ENCODE measurements at regions not wholly inside any gene's neighbourhood (a gene's known extent, or its start where the extent isn't known, plus 50 kb on each side); places are given as distances from the start of the nearest gene placed in this dataset.

DNA sequence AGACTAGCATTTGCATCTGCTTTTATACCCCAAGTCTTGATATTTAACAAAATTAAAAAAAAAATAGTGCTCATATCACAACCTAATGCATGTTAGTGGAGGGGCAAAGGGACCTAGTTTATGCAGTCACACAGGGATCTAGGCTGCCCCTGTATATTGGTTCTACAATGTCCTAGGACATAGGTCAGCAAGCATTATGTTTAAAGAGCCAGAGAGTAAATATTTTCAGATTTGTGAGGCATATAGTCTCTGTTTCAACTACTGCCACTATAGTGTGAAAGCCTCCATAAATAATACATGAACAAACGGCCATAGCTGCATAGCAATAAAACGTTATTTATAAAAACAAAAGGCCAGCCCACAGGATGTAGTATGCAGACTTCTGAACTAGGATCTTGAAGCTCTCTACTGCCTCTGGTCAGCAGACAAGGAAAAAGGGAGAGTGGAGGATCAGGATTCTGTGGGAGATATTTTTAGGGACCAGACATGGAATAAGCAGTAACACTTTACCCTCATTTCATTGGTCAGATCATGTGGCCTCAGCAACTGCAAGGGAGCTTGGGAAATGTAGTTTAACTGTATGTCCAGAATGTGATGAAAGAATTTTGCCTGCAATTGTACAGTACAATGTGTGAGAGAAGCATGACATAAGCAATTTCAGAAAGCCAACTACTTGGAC is 414.2 kb upstream of the SPTLC3 start:
- H3K27ac Mint-ChIP-seq: peak overlapping the region; percentile 44; the same call in 1 of the 2 replicates
- ATAC-seq: peak; percentile 52
- CTCF ChIA-PET: no interaction called here

DNA sequence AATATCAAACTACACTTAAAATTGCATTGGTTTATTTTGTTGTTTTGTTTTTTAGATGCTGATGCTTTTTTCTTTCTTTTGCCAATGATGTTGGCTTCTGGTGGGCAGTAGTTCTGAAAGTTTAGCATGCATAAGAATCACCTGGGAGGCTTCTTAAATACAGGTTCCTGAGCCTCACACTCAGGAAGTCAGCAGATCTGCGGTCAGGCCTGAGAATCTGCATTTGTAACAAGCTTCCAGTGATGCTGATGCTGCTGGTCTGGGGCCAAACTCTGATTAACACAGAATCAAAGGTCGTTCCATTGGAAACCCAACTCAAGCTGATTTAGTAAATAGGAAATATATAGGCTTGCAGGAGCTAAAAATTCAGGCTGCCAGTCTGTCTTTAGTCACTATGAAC is 412.9 kb upstream of the SPTLC3 start:
- H3K36me3 Mint-ChIP-seq: no peaks in the 10 kb centered on the region
- peaks cover 75% of the 10 kb centered on the region for H3K4me1 Mint-ChIP-seq
- ChIA-PET POLR2A (no interaction called here), CTCF (interaction anchor here (1.0 kb wide), 1 partner anchor 238 kb away, joined by 3 read pairs; no protein-coding TSS in a partner anchor)
- H3K27ac Mint-ChIP-seq: peak overlapping the region; percentile 54; the same call in 1 of the 2 replicates
- H3K9me3 Mint-ChIP-seq: no peaks in the 10 kb centered on the region
- ATAC-seq (peak; percentile 19), DNase-seq (ENCODE audit: low spot score) (no peak)
- no peak overlapping the region for H3K4me3 Mint-ChIP-seq
- H3K27me3 Mint-ChIP-seq (ENCODE audit: low read depth): no peaks in the 10 kb centered on the region
- TF ChIP-seq, protein P1, sequence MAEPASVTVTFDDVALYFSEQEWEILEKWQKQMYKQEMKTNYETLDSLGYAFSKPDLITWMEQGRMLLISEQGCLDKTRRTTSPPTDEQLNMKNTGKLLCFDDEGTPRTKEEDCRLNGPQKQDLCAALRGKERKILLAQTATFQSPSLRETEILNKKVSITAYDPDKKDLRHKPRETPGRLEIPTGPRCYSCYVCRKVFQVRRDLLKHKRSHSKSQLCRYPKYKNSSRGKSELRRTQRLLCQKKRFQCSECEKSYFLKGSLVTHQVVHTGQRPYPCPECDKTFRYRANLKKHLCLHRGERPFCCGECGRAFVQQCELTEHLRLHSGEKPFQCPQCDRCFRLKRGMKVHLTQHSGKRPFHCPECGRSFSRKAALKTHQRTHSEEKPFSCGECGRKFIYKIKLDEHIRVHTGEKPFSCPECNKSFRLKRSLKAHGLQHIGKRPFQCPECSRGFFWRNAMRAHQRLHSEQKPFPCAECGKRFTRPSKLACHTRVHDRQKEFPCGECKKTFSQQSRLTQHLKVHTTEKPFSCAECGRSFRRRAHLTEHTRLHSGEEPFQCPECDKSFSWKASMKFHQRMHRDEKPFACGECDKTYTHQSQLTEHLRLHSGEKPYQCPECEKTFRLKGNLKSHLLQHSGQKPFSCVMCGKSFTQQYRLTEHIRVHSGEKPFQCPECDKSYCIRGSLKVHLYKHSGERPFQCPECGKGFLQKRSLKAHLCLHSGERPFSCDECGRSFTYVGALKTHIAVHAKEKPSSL (CRISPR knock-in tag; conservative IDR thresholded peaks at IDR 0.05): no peak
- TF ChIP-seq, protein P2, sequence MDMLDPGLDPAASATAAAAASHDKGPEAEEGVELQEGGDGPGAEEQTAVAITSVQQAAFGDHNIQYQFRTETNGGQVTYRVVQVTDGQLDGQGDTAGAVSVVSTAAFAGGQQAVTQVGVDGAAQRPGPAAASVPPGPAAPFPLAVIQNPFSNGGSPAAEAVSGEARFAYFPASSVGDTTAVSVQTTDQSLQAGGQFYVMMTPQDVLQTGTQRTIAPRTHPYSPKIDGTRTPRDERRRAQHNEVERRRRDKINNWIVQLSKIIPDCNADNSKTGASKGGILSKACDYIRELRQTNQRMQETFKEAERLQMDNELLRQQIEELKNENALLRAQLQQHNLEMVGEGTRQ (CRISPR knock-in tag; IDR thresholded peaks at IDR 0.05): peak; percentile 23; the same call in 1 of the 2 replicates

More for the DNA sequence above, 414.2 kb upstream of the SPTLC3 start:
- DNase-seq (ENCODE audit: low spot score): no peak
- POLR2A ChIA-PET: interaction anchor here (0.5 kb wide), 1 partner anchor 567 kb away, joined by 3 read pairs; no protein-coding TSS in a partner anchor
- peaks cover 81% of the 10 kb centered on the region for H3K4me1 Mint-ChIP-seq
- no peaks in the 10 kb centered on the region; the same call in 1 of the 2 replicates for H3K27me3 Mint-ChIP-seq (ENCODE audit: low read depth)
- H3K36me3 Mint-ChIP-seq: no peaks in the 10 kb centered on the region
- H3K4me3 Mint-ChIP-seq: no peak overlapping the region
- peak; percentile 97 for TF ChIP-seq GABPB1 (CRISPR knock-in tag; IDR thresholded peaks at IDR 0.05)
- no peak for TF ChIP-seq TEAD4 (CRISPR knock-in tag; IDR thresholded peaks at IDR 0.05)
- TF ChIP-seq, protein P3, sequence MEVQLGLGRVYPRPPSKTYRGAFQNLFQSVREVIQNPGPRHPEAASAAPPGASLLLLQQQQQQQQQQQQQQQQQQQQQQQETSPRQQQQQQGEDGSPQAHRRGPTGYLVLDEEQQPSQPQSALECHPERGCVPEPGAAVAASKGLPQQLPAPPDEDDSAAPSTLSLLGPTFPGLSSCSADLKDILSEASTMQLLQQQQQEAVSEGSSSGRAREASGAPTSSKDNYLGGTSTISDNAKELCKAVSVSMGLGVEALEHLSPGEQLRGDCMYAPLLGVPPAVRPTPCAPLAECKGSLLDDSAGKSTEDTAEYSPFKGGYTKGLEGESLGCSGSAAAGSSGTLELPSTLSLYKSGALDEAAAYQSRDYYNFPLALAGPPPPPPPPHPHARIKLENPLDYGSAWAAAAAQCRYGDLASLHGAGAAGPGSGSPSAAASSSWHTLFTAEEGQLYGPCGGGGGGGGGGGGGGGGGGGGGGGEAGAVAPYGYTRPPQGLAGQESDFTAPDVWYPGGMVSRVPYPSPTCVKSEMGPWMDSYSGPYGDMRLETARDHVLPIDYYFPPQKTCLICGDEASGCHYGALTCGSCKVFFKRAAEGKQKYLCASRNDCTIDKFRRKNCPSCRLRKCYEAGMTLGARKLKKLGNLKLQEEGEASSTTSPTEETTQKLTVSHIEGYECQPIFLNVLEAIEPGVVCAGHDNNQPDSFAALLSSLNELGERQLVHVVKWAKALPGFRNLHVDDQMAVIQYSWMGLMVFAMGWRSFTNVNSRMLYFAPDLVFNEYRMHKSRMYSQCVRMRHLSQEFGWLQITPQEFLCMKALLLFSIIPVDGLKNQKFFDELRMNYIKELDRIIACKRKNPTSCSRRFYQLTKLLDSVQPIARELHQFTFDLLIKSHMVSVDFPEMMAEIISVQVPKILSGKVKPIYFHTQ (CRISPR knock-in tag; IDR thresholded peaks at IDR 0.05): no peak
- TF ChIP-seq, protein P2 (CRISPR knock-in tag; IDR thresholded peaks at IDR 0.05): peak; percentile 88
- TF ChIP-seq, protein P4, sequence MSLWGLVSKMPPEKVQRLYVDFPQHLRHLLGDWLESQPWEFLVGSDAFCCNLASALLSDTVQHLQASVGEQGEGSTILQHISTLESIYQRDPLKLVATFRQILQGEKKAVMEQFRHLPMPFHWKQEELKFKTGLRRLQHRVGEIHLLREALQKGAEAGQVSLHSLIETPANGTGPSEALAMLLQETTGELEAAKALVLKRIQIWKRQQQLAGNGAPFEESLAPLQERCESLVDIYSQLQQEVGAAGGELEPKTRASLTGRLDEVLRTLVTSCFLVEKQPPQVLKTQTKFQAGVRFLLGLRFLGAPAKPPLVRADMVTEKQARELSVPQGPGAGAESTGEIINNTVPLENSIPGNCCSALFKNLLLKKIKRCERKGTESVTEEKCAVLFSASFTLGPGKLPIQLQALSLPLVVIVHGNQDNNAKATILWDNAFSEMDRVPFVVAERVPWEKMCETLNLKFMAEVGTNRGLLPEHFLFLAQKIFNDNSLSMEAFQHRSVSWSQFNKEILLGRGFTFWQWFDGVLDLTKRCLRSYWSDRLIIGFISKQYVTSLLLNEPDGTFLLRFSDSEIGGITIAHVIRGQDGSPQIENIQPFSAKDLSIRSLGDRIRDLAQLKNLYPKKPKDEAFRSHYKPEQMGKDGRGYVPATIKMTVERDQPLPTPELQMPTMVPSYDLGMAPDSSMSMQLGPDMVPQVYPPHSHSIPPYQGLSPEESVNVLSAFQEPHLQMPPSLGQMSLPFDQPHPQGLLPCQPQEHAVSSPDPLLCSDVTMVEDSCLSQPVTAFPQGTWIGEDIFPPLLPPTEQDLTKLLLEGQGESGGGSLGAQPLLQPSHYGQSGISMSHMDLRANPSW (CRISPR knock-in tag; conservative IDR thresholded peaks at IDR 0.05; ENCODE audit: low read depth): no peak
- TF ChIP-seq, protein P5, sequence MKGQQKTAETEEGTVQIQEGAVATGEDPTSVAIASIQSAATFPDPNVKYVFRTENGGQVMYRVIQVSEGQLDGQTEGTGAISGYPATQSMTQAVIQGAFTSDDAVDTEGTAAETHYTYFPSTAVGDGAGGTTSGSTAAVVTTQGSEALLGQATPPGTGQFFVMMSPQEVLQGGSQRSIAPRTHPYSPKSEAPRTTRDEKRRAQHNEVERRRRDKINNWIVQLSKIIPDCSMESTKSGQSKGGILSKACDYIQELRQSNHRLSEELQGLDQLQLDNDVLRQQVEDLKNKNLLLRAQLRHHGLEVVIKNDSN (CRISPR knock-in tag; IDR thresholded peaks at IDR 0.05): peak; percentile 84
- TF ChIP-seq, protein P6, sequence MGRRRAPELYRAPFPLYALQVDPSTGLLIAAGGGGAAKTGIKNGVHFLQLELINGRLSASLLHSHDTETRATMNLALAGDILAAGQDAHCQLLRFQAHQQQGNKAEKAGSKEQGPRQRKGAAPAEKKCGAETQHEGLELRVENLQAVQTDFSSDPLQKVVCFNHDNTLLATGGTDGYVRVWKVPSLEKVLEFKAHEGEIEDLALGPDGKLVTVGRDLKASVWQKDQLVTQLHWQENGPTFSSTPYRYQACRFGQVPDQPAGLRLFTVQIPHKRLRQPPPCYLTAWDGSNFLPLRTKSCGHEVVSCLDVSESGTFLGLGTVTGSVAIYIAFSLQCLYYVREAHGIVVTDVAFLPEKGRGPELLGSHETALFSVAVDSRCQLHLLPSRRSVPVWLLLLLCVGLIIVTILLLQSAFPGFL (CRISPR knock-in tag; IDR thresholded peaks at IDR 0.05; ENCODE audit: borderline replicate concordance): no peak
- TF ChIP-seq, protein P7, sequence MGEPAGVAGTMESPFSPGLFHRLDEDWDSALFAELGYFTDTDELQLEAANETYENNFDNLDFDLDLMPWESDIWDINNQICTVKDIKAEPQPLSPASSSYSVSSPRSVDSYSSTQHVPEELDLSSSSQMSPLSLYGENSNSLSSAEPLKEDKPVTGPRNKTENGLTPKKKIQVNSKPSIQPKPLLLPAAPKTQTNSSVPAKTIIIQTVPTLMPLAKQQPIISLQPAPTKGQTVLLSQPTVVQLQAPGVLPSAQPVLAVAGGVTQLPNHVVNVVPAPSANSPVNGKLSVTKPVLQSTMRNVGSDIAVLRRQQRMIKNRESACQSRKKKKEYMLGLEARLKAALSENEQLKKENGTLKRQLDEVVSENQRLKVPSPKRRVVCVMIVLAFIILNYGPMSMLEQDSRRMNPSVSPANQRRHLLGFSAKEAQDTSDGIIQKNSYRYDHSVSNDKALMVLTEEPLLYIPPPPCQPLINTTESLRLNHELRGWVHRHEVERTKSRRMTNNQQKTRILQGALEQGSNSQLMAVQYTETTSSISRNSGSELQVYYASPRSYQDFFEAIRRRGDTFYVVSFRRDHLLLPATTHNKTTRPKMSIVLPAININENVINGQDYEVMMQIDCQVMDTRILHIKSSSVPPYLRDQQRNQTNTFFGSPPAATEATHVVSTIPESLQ (CRISPR knock-in tag; IDR thresholded peaks at IDR 0.05): no peak
- no peak for TF ChIP-seq ZNF423 (CRISPR knock-in tag; IDR thresholded peaks at IDR 0.05)
- no peak for TF ChIP-seq TP53 (CRISPR knock-in tag; IDR thresholded peaks at IDR 0.05)
- H3K9me3 Mint-ChIP-seq: no peaks in the 10 kb centered on the region

Data from WTC11 (cell line).